GM19351 (cell line): ENCODE measurements at regions not wholly inside any gene's neighbourhood (a gene's known extent, or its start where the extent isn't known, plus 50 kb on each side); places are given as distances from the start of the nearest gene placed in this dataset.

ENCODE experiments used
- ATAC-seq: cut with Tn5 transposase; IDR thresholded peaks from one replicate; pipeline ENCODE4 v1.9.1; 2021; ENCODE audit warnings: mild to moderate bottlenecking, moderate library complexity; ENCODE audit not compliant: unreplicated experiment

DNA sequence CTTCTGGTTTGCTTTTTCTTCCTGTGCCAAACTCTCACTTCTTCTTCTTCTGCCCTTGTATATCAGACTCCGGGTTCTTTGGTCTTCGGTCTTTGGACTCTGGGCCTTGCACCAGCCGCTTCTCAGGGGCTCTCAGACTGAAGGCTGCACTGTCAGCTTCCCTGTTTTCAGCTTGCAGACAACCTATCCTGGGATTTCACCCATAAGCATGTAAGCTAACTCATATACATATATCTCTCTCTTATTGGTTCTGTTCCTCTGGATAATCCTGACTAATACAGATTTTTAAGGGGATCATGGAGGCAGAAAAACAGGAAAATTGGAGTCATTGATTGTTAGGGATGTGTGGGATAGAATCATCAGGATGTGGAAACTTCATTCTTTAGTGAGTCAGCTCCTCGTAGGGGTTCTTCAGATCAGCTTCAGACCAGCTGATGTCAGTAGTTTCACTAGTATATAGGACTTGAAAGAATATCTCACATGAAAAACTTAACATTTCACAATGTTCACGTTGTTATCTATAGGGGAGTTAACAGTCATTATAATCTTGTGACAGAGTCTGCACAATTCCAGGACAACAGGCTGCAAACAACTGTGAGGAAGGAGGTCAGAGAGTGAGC, 102.9 kb downstream of the RASSF9 start:
- ATAC-seq: no peak

DNA sequence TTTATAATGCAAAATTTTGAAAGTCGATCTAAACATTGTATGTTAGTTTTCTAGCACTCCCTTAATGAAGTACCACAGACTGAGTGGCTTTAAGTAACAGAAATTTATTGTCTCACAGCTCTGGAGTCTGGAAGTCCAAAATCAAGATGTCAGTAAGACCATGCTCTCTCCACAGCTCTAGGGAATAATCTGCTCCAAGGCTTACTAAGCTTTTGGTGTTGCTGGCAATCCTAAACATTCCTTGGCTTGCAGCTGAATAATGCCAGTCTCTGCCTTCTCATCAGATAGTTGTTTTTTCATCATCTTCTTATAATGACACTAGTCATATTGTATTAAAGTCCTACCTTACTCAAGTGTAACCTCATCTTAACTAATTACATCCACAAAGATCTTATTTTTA, 102.2 kb downstream of the RASSF9 start:
- no peak for ATAC-seq

DNA sequence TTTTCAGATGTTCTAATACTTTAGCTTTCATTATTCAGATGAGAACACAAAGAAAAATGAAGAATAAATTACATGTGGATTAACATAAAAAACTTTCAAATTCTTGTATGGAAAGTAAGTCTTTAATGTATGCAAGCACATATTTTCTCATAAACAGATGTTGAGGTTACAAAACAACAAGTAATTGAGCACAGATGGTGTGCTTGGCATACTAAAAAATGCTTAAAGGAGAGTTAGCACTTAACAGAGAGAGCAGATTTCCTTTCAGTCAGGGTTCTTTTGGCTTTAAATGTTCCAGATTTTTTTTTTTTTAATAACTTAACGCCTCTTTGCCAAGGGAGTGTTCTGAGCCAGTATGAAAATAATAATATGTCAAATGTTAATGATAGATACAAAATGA, 96.0 kb downstream of the RASSF9 start:
- ATAC-seq: no peak

DNA sequence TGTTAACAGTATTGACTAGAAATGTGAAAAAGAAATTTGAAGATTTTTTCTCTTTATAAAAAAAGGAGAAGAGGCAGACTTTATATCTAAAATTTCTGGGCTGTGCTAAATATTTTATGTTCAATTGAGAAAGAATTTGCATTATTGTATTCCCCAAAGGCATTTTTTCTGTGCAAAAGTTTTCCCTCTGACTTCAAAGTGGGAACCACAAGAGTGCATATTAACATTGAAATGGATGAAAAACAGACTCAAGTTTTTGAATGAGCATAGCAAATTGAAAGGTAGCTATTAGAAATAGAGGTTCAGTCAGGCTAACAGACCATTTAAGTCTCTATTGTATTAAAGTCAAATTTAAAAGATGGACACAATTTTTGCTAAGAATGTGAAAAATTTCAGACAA, 95.2 kb downstream of the RASSF9 start:
- no peak for ATAC-seq

DNA sequence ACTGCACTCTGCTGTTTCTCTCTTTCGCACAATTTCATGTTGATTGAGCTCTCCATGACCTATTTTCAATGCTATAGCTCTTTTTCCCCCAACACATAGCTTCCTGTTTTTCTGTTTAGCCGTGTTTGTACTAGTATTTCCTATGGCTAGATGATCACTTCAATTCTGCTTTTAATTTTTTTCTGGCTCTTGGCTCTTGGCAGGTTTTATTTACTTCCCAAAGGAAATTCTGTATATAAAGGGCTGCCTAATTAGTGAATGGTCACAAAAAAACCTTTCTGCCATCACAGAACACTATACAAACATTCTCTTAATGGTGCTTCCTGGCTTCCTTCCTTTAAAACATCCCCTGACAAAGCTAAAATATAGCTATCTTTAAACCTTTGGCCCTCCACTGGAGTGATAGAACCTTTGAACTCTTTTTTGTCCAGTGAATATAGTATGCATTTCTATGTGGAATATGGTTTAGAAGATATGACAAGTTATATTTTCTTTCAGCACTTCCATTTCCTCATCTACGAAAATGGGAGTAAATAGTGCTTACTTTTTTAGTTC, 88.2 kb downstream of the RASSF9 start:
- ATAC-seq: no peak
